Upper lobe of left lung (tissue), 6 donors: ENCODE measurements at regions not wholly inside any gene's neighbourhood (a gene's known extent, or its start where the extent isn't known, plus 50 kb on each side); places are given as distances from the start of the nearest gene placed in this dataset.

ENCODE experiments used
- ATAC-seq, 2 donors: fragments of 200-7000 bp; cut with Tn5 transposase; one replicate each; pipeline ENCODE4 v1.9.1; 2022; ENCODE audit warnings: mild to moderate bottlenecking in 2 of 2, moderate library complexity in 2 of 2; ENCODE audit not compliant: low FRiP score in 2 of 2
- DNase-seq, 2 donors: peaks; one replicate each; pipeline ENCODE4 v3.0.0-alpha.2; 2019 to 2020
- H3K27ac ChIP-seq, 4 donors: fragments of 200-600 bp; sonication (generic); one replicate each; pipeline ENCODE4 v1.5.1; 2016 to 2019
- H3K27me3 ChIP-seq, 4 donors: fragments of 200-600 bp; sonication (generic); one replicate each; pipeline ENCODE4 v1.5.1; 2017 to 2019
- H3K36me3 ChIP-seq, 4 donors: fragments of 200-600 bp; sonication (generic); one replicate each; pipeline ENCODE4 v1.5.1; 2016 to 2019
- H3K4me1 ChIP-seq, 4 donors: fragments of 200-600 bp; sonication (generic); one replicate each; pipeline ENCODE4 v1.5.1; 2018 to 2019
- H3K4me3 ChIP-seq, 4 donors: fragments of 200-600 bp; sonication (generic); one replicate each; pipeline ENCODE4 v1.5.1; 2017 to 2019; ENCODE audit warnings: mild to moderate bottlenecking in 2 of 4, moderate library complexity in 1 of 4
- H3K9me3 ChIP-seq, 4 donors: fragments of 200-600 bp; sonication (generic); one replicate each; pipeline ENCODE4 v1.5.1; 2018 to 2019
- EP300 ChIP-seq, 4 donors: sonication (generic); formaldehyde crosslinking; IDR thresholded peaks; one replicate each; pipeline ENCODE4 v1.5.1; 2017; ENCODE audit warnings: antibody characterized with exemption in 4 of 4, control low read depth in 2 of 4
- POLR2A ChIP-seq, 4 donors: fragments of 450-650 bp; IDR thresholded peaks; one replicate each; pipeline ENCODE4 v1.5.1; 2016 to 2017; ENCODE audit warnings: antibody characterized with exemption in 4 of 4, mild to moderate bottlenecking in 2 of 4
- POLR2AphosphoS5 ChIP-seq, 2 donors: sonication (generic); formaldehyde crosslinking; IDR thresholded peaks; one replicate each; pipeline ENCODE4 v1.5.1; 2017; ENCODE audit warnings: antibody characterized with exemption in 2 of 2
- WGBS, 2 donors: methylation state at CpG; one replicate each; pipeline ENCODE4 v1.1.5; 2017 to 2018; 5-methylcytosine and 5-hydroxymethylcytosine counted together
- TF ChIP-seq, protein P1 (sequence below), 6 experiments: fragments of 450-650 bp in 4 of 6; fragments of 200-600 bp in 2 of 6; sonication (generic) in 2 of 6; IDR thresholded peaks; one replicate each; pipeline ENCODE4 v1.5.1; 2016 to 2019; ENCODE audit warnings: antibody characterized with exemption in 6 of 6
- donor health status: DM: no; HTN: no; CAD: no; lungs with moderate emphysema.
- donor health status: DM: no; HTN: yes; CAD: no; lungs with severe emphysema.

DNA sequence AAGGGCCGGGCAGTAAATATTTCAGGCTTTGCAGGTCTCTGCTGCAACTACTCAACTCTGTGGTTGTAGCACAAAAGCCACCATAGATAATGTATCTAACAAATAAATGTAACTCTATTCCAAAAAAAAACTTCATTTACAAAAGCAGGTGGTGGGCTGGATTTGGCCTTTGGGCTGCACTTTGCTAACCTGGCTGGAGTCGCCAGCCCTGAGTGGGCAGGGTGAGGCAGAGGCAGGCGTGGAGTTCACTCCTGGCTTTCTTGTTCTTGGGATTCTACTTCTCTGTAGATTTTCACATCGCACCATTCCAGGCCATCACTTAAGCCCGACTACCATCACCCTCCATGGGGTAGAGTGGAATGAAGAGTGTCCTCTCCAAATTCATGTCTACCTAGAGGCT, 367.6 kb upstream of the MGMT start:
- no peak for TF ChIP-seq POLR2AphosphoS5 (IDR thresholded peaks at IDR 0.05)
- TF ChIP-seq POLR2A (IDR thresholded peaks at IDR 0.05) = no peak
- TF ChIP-seq EP300 (IDR thresholded peaks at IDR 0.05) = no peak
- TF ChIP-seq, protein P1, sequence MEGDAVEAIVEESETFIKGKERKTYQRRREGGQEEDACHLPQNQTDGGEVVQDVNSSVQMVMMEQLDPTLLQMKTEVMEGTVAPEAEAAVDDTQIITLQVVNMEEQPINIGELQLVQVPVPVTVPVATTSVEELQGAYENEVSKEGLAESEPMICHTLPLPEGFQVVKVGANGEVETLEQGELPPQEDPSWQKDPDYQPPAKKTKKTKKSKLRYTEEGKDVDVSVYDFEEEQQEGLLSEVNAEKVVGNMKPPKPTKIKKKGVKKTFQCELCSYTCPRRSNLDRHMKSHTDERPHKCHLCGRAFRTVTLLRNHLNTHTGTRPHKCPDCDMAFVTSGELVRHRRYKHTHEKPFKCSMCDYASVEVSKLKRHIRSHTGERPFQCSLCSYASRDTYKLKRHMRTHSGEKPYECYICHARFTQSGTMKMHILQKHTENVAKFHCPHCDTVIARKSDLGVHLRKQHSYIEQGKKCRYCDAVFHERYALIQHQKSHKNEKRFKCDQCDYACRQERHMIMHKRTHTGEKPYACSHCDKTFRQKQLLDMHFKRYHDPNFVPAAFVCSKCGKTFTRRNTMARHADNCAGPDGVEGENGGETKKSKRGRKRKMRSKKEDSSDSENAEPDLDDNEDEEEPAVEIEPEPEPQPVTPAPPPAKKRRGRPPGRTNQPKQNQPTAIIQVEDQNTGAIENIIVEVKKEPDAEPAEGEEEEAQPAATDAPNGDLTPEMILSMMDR (IDR thresholded peaks at IDR 0.05) = no peak

DNA sequence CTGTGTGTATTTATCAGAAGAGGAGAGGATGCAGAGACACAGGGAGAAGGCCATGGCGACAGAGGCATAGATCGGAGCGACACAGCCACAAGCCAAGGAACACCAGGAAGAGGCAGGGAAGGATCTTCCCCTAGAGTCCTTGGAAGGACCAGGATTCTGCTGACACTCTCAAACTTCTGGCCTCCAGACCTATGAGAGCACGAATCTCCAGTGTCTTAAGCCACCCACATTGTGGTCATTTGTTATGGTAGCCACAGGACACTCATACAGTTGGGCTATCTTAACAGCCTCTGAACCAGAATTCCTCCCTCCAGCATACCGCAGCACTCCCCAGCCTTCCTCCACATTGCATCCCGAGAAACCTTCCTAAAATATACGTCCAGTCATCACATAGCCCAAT, 367.0 kb upstream of the MGMT start:
- Histone ChIP-seq H3K9me3 (no peaks in the 10 kb centered on the region), H3K36me3 (no peaks in the 10 kb centered on the region), H3K4me1 (peaks cover 0 to 8% (median 4%) of the 10 kb centered on the region in 4 donors), H3K27ac (no peak overlapping the region), H3K4me3 (no peak overlapping the region), H3K27me3 (no peaks in the 10 kb centered on the region)
- 92 to 94% methylated on average over 7 of the region's 7 CpGs for WGBS, 2 donors
- no peak for ATAC-seq
- DNase-seq = no peak
- TF ChIP-seq POLR2AphosphoS5 (IDR thresholded peaks at IDR 0.05) (no peak), EP300 (IDR thresholded peaks at IDR 0.05) (no peak), POLR2A (IDR thresholded peaks at IDR 0.05) (no peak)
- TF ChIP-seq, protein P1 (IDR thresholded peaks at IDR 0.05) = no peak

More for the DNA sequence above, 367.6 kb upstream of the MGMT start:
- Histone ChIP-seq H3K27ac (no peak overlapping the region), H3K4me3 (no peak overlapping the region), H3K36me3 (no peaks in the 10 kb centered on the region), H3K4me1 (peaks cover 0 to 8% (median 4%) of the 10 kb centered on the region in 4 donors), H3K9me3 (no peaks in the 10 kb centered on the region), H3K27me3 (no peaks in the 10 kb centered on the region)
- ATAC-seq (no peak), DNase-seq (no peak)
- WGBS, 2 donors = 94 to 97% methylated on average over 5 of the region's 5 CpGs

DNA sequence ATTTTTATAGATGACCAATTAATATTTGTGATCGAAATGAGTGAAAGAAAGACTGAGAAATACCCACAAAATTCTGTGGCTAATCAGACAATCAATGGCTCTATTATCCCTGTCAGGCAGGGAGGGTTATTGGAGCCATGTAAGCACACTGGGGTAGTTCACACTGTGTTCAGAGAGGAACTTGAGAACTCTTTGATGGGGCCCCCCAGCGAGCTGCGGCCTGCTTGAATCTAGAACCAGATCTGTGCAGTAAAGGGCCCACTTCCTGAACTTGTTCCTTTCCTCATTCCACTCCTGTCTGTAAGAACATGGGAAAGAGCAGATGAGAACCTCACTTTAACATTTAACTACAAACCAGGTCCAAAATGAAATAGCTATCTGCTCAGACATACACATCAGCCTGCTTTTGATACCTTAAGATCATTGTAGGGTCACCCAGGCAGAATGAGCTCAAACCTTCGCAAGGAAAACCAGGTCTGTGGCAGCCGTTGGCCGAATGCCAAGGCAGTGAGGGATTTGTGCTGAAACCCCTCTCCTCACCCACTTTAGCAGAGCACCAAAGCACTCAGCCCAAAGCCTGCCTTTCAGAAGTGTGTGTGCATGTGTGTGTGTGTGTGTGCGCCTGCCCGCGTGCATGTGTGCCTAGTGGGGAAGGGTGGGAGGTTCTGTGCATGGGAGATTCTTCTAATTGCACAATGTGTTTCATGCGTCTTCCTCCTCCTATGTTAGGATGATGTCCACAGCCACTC, 365.6 kb upstream of the MGMT start:
- TF ChIP-seq POLR2AphosphoS5 (IDR thresholded peaks at IDR 0.05) (no peak), POLR2A (IDR thresholded peaks at IDR 0.05) (no peak), EP300 (IDR thresholded peaks at IDR 0.05) (no peak)
- TF ChIP-seq, protein P1 (IDR thresholded peaks at IDR 0.05) = no peak
- ATAC-seq = no peak
- H3K27ac ChIP-seq = no peak overlapping the region
- H3K4me3 ChIP-seq = no peak overlapping the region
- no peaks in the 10 kb centered on the region for H3K36me3 ChIP-seq
- no peak for DNase-seq
- peaks cover 0 to 5% (median 3%) of the 10 kb centered on the region in 4 donors for H3K4me1 ChIP-seq
- H3K27me3 ChIP-seq = no peaks in the 10 kb centered on the region
- no peaks in the 10 kb centered on the region for H3K9me3 ChIP-seq
- 70 to 74% methylated on average over 10 of the region's 10 CpGs for WGBS, 2 donors

DNA sequence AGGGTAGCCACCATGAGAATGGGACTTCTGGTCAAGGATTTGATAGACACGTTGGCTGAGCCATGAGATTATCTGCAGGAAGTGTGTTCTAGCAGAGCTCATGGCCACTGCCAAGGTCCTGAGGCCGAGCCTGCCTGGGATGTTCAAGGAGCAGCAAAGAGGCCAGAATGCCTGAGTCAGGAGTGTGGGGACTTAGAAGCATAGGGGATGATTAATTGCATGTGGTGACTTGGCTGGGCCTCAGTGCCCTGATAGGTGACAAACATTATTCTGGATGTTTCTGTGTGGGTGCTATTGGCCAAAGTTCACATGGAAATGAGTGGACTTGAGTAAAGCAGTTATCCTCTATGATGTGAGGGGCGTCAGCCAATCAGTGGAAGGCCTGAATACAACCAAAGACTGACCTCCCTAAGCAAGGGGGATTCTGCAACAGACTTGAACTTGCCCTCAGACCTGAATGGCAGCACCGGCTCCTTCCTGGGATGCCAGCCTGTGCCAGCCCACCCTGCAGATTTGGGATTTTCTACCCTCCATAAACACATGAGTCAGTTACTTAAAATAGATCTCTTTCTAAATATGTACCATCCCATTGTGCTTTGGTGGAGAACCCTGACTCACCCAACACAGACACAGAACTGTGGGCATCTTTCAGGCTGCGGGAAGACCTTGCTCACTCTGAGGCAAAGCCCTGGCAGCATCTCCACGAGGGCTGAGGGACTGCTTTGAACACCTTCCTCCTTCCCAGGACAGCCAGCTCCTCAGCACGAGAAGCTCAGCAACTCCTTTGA, 363.9 kb upstream of the MGMT start:
- TF ChIP-seq EP300 (IDR thresholded peaks at IDR 0.05) (no peak), POLR2AphosphoS5 (IDR thresholded peaks at IDR 0.05) (no peak)
- no peaks in the 10 kb centered on the region for H3K9me3 ChIP-seq
- no peaks in the 10 kb centered on the region for H3K27me3 ChIP-seq
- ATAC-seq = no peak
- DNase-seq = peak in 1 of 2 donors; percentile 19
- no peaks in the 10 kb centered on the region for H3K36me3 ChIP-seq
- WGBS, 2 donors = 78 to 79% methylated on average over 7 of the region's 7 CpGs
- no peak overlapping the region for H3K27ac ChIP-seq
- H3K4me3 ChIP-seq = no peak overlapping the region
- H3K4me1 ChIP-seq = no peaks in the 10 kb centered on the region

DNA sequence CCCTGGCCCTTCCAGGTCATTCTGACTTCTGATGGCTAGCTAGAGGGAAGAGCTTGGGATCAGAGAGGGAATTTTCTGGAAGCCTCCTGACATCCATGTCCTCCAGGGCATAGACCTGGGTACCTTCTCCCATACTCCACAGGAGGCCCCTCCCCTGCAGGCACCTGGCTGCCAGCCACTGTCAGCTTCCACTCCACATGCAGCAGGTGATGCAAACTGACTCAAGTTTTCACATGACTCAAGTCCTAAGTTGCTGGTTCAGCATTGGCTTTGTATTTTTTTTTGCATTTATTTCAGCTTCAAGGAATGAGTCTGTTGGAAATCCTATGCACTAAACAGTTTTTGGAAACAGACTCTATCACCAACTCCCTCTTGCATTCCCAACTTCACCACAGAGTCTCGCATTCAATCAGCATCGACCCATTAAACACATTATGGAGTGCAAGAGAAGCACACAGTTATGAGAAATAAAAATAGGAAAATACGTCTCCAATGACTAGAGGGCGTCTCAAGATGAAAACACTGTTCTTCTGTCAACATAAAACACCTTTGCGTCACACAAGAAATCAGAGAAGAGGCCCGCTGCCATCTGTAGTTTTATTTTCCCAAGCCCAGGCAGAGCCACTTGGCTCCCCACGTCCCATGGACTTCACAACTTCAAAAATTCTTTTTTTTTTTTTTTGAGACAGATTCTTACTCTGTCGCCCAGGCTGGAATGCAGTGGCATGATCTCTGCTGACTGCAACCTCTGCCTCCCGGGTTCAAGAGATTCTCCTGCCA, 362.6 kb upstream of the MGMT start:
- no peak overlapping the region for H3K4me3 ChIP-seq
- H3K4me1 ChIP-seq = no peaks in the 10 kb centered on the region
- ATAC-seq (no peak), DNase-seq (no peak)
- no peaks in the 10 kb centered on the region for H3K36me3 ChIP-seq
- WGBS, 2 donors = 74 to 75% methylated on average over 9 of the region's 9 CpGs
- H3K27ac ChIP-seq = no peak overlapping the region
- H3K27me3 ChIP-seq = no peaks in the 10 kb centered on the region
- no peaks in the 10 kb centered on the region for H3K9me3 ChIP-seq
- TF ChIP-seq, protein P1 (IDR thresholded peaks at IDR 0.05) = no peak
- TF ChIP-seq EP300 (IDR thresholded peaks at IDR 0.05) (no peak), POLR2A (IDR thresholded peaks at IDR 0.05) (no peak), POLR2AphosphoS5 (IDR thresholded peaks at IDR 0.05) (no peak)
